GM21528 (cell line): ENCODE measurements at regions not wholly inside any gene's neighbourhood (a gene's known extent, or its start where the extent isn't known, plus 50 kb on each side); places are given as distances from the start of the nearest gene placed in this dataset.

ENCODE experiments used
- ATAC-seq: cut with Tn5 transposase; IDR thresholded peaks from one replicate; pipeline ENCODE4 v1.9.1; 2021; ENCODE audit warnings: mild to moderate bottlenecking, moderate library complexity; ENCODE audit not compliant: unreplicated experiment, low FRiP score

DNA sequence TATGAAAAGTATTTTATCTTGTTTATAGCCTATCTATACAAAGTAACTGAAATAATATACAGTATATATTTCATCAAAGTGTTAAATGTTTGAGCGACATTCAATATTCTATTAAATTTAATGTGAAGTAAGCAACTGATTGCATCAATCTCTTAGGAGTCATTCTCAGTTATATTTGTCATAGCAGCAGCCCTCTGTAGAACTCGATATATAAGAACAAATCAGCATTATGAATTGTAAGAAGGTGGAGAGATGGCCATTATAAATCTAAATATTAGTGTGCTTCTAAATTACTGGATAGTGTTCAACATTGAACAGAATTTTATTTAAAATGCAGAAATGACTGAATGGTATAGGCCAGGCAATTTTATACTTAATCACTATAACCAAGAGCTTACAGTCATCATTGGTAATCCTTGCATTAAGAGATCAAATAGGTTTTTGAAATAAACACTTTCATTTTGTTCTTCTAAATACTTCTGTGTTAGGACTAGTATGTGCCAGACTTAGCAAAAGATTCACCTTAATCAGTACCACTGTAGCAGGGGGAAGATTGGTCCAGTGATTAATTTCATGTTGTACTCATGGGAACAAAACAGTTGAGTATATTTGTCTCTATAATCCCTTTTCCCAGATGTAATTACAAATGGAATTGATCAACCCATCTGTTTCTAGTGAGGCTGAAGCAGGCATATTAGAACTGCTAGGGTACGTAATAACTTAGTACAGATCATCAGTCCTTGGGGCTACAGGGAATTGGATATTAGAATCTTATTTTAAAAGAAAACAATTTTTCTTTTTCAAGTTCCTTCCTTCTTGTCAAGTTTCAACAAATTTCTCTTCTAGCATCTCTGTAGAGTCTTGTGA lies 108.3 kb upstream of the TYRP1 start:
- ATAC-seq, result no peak

DNA sequence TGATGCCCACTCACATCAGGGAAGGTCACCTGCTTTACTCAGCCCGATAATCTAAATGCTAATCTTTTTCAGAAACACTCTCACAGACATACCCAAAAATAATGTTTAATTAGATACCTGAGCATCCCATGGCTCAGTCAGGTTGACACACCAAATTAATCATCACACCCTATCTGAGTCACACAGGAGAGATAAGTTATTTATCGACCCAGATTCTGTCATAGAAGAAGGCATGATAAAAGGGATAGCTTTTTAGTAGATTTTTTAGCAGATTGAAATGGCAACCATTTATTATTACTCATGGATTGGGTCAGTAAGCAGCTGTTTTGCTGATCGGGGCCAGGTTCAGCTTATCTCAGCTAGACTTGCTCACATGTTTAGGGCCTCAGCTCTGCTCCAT lies 97.8 kb upstream of the TYRP1 start:
- no peak for ATAC-seq

DNA sequence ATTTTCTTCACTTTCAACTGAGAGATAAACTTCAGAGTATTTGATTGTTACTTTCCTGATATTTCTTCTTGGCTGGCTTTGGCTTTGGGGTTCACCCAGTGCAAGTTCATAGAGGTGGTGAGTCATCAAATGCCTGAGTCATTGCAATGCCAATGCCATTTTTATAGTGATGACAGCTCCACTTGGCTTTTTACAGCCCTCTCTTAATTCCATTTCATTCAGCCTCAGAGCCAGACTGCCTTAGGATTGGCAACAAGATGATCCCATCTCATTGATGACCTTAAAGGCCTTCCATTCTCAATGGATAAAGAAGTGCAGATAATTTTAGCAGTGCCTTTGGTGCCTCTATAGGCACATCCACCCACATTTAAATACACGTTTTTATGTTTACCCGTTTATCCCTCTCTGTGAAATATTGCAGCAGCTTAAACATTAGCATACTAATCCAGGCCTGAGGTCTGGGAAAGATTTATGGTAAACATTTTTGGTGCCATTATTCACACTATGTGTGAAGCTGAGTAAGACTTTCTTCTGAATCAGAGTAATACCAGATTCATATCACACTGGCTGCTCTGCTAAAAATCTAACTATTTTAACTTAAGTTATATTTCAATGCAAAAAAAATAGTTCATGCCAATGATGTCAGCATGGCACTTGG lies 88.9 kb upstream of the TYRP1 start:
- no peak for ATAC-seq

DNA sequence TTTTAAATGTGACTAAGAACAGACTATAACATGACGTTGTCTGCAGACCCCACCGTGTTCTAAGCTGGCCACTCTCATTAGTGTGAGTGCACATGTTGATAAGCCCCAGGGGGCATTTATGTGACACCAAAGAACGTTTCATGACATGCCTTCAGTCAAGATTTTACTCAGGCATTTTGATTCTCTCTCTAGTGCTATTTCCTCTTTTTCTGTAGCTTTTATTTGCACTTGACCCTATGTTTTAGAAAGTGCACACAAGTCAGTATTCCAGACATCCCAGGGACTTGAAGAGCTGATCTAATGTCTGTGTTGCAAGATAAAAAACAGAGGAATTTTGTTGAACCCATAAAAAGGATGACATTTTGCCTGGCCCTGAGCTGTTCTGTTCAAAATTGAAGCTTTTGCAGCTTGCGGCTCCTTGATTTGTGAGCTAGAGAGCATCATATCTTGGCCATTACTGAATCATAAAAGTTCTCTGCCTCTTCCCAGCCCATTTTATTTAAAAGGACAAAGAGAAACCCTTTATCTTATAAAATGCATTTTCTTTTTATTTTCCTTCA lies 80.9 kb upstream of the TYRP1 start:
- ATAC-seq, result no peak

DNA sequence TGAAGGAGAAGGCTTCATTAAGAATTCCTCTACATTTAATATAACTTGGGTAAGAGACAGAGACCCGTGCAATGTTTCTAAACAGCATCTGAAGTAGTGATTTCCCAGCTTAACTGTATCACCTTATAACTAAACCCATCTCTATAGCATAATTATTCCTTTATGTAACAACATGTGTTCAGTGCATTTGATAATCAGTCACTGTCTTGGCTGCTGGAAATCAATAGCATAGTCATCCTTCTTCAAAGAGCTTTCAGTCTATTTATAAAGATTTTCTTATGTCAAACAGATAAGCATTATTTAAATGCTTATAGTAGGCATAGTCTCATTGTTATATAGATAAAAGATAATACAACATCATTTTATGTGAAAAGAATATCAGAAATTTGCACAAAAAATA lies 80.1 kb upstream of the TYRP1 start:
- no peak for ATAC-seq

DNA sequence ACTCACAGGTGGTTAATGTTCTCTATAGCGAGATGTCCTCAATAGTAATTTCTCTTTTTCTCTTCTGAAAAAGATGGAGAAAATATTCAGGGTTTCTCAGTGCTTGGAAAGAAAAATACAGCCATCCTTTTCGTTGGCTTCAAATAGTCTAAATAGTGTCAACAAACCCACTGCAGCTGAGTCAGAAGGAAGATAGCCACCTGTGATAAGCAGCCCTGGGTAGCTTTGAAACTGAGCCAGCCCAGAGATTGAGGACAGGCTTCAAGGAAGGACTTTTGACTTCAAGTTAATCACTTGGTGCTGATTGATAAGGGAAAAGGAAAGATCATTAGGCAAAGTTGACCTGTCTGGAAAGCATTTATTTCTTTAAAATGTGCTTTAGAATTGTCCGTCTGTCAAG lies 78.7 kb upstream of the TYRP1 start:
- ATAC-seq, result no peak

DNA sequence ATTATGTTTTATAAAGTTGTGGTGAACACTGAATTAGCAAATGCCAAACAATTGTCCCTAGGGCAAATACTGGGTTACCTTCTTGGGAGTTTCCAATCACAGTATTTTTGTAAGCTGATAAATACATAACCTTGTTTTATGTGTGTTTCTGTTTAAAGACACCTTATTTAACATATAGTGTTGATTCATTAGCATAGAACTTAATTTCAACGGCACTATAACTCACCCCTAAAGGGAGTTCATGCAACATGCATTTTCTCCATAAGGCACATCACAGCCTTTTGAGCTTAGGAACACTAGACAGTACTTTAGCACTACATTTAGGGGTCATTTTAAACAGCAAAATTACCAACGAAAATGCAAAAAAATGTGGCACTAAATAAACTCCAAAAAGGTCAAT lies 74.2 kb upstream of the TYRP1 start:
- no peak for ATAC-seq

DNA sequence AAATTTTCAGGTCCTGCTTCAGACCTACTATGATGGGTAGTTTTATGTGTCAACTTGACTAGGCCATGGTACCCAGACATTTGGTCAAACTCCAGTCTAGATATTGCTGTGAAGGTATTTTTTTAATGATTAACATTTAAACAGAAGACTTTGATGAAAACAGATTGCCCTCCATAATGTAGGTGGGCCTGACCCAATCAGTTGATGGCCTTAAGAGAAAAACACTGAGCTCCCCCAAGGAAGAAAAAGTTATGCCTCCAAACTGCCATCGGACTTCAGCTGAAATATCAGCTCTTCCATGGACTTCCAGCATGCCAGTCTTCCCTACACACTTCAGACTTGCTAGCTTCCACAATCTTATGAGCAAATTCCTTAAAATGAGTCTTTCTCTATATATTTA lies 67.3 kb upstream of the TYRP1 start:
- ATAC-seq, result no peak

DNA sequence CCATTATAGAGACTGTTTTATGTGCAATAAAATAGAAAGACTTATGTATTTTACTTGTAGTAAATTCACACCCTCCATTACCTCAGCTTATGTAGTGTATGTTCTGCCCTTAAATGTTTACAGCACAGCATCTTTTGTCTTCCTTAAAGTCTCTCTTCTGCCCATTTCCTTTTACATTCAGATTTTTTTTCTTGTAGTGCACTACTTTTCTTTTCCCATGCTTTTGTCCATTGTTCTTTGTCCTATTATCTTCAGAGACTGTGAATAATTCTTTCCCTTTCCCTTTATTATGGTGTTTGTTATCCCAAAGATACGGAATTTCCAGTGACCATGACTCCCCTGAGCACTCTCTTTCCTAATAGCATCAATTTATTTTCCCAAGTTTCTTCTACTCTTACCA lies 66.1 kb upstream of the TYRP1 start:
- ATAC-seq, result no peak

DNA sequence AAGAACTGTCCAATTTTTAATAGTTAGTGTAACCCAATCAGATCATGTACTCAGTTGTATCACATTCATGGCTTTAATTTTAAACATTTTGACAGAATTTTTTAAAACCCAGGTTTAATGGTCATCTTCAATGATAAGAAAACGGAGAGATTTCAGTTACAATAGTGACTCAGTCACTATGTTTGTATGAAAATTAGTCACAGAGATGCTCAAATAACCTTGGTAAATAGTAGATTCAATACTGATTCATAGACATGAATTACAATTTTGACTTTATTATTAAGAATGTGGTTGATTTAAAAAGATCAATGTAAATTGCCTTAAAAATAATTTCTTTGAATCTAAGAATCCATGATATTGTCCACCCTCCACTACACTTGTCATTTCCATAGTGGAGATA lies 64.6 kb upstream of the TYRP1 start:
- no peak for ATAC-seq

DNA sequence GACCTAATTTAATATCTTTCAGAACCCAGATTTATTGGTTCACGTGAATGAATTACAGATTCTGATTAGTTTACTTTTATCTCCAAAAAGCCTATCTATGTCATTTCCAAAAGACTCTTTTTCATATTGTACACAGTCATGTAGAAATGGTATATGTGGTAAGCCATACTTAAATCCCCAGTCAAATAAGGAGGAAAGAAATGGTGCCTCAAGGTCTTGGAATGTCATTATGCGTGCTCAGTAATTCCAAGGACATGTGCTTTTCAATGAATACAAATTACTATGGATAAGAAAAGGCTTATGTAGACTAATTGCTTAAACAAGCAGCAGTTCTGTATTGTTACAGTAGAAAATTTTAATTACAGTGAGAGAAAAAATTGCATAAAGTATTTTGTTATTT lies 64.1 kb upstream of the TYRP1 start:
- ATAC-seq, result no peak

DNA sequence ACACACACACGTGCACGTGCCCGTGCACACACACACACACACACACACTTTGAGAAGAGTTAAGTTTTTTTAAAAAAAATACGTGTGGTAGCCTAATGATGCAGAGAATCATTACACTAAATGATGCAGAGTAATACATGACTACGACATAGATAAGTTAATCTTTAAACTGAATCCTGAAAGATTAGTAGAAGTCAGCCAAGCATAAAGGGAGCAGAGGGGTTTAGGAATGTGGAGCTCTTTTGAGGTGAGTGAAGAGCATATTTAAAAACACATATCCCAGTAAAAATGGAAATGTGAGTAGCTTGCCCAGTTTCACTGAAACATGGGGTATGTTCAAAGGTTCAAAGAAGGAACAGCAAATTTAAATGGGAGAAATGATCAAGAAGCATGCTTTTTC lies 61.3 kb upstream of the TYRP1 start:
- ATAC-seq, result no peak

DNA sequence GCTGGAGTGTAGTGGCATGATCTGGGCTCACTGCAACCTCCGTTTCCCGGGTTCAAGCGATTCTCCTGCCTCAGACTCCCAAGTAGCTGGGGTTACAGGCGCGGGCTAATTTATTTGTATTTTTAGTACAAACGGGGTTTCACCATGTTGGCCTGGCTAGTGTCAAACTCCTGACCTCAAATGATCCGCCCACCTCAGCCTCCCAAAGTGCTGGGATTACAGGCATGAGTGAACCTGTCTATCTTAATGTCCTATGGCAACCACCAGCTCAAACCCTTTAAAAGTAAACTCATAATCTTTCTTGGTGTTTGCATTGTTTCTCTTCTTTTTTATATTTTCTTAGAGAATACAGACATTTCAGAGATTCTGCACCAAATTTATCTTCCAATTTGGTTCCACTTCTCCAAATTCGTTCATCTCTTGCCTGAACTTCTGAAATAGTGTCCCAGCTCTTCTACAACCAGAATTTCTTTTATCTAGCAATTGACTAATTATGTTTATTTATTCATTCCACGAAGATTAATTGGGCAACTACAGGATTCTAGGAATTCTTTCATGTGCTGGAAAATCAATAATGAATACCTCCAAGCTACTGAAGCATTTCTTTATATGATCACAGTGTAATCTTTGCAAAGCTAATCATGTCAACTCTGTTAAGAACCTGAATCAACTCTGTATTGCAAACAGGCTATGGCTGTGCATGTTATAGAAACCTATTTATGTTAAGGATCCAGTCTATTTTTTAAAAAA lies 60.0 kb upstream of the TYRP1 start:
- ATAC-seq, result no peak

DNA sequence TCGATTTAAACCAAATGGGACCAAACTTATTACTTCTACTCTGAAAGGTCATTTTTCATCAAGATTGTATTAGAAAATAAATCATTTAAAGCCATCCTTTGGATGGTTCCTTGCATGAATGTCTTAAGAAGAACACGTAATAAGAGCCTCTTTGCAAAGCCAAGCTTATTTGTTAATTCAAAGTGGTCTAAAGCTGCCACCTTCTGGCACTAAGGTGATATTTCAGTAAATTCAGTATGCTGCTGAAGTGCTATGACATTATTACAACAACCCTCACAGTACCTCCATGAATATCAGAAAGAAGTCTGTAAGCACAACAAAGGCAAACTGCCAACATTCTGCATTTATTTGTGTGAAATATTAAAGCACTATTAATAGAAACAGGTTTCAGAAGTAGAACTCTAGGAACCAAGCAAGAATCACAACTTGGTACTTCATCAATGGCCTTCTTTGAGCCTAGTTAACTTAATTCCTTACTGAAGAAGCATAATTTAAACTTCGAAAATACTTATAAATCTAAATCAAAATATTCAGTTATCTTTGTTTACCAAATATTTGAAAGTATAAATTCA lies 53.1 kb upstream of the TYRP1 start:
- ATAC-seq, result no peak

DNA sequence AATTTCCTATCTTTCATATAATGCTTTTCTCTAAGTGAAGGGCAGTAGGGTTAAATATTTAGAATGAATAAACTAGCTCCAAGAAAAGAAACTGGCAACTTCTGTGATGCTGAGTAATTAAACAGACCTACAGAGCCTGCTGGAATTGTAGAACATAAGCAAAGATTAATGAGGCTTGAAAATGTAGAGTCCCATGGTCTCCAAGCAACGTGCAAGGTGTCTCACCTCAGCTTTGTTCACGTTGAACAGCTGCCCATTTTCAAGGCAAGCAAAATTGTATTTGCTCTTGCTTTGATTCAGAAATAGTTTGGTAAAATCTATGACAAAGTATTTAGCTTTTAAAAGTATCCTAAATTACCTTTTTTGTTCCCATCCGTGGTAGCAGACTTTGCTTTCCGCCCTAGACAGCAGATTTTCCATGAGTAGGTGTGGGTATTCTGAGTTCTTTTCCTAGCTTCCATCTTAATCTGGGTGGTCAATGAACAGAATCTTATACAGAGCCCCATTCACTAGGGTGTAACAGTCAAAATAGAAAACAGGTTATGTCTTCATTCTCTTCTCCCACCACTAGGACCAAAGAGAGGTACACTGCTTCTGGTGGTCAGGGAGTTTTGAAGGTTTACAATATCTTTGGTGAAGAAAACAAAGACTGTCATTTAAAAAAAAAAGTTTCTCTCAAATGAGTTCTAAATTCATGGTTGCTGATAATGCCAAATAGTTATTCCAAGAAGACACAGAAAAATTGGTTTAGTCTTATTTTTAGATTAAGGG lies 52.1 kb upstream of the TYRP1 start:
- ATAC-seq, result no peak
